ENCODE measurements at regions not wholly inside any gene's neighbourhood (a gene's known extent, or its start where the extent isn't known, plus 50 kb on each side); places are given as distances from the start of the nearest gene placed in this dataset.

DNA sequence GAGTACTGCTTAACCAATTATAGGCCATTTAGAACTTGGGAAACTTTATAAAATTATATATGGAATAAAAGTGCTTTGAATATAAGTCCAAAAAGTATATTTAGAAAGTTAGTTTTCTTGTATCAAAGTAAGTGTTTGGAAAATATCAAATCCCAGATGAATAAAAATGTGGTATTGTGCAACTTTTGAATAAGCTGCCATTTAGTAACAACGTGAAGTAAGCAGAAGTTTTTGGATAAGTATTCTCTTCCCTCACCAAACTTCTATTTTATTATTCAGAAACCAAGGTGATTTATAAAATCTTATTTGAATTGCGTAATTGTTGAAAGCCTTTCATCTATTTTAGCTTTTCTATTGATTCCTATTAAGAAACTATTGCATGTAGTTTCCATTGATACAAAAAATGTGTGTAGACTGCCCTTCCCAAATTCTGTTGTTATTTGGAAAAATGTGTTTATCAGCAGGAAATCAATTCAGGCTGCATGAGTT is 806.2 kb downstream of the NSUN3 start:
- Histone ChIP-seq H3K9me3 (ENCODE audit: insufficient read depth in 2 of 2, low read depth in 1 of 2, low read length in 1 of 2) (peaks cover 6 to 9% of the 10 kb centered on the region in 2 experiments; a peak in 3 of 4 replicates), H2BK20ac (ENCODE audit: low read length) (no peak overlapping the region), H4K20me1 (replicated peaks in 1 of 2; ENCODE audit: control insufficient read depth in 1 of 2, insufficient read depth in 2 of 2, low read length in 2 of 2) (no peaks in the 10 kb centered on the region), H3K27ac (ENCODE audit: low read depth, low read length) (no peak overlapping the region), H3K27me3 (replicated peaks in 1 of 4; ENCODE audit: control insufficient read depth in 3 of 4, extremely low read depth in 1 of 4, insufficient read depth in 3 of 4, low read length in 3 of 4) (peaks cover 0 to 1% (median 0%) of the 10 kb centered on the region in 4 experiments; a peak in 1 of 7 replicates), H3K79me2 (ENCODE audit: control insufficient read depth in 1 of 2, insufficient read depth in 2 of 2, low read length in 2 of 2) (no peaks in the 10 kb centered on the region), H4K8ac (ENCODE audit: extremely low read depth, insufficient read depth, low read length) (no peak overlapping the region), H3K4me3 (ENCODE audit: extremely low read depth in 1 of 4, insufficient read depth in 2 of 4, low read depth in 3 of 4, low read length in 4 of 4) (no peak overlapping the region), H3K23ac (ENCODE audit: insufficient read length) (no peak overlapping the region), H3K14ac (ENCODE audit: insufficient read length) (no peak overlapping the region), H2BK5ac (ENCODE audit: low read depth, low read length) (no peak overlapping the region), H3K23me2 (ENCODE audit: low read depth, low read length) (no peaks in the 10 kb centered on the region), H3K4ac (replicated peaks; ENCODE audit: insufficient read length, low read depth, low read length) (no peak overlapping the region), H2AK5ac (ENCODE audit: low read depth, low read length) (no peak overlapping the region), H3K4me2 (ENCODE audit: insufficient read depth in 1 of 2, low read depth in 2 of 2, low read length in 2 of 2) (no peak overlapping the region), H2BK15ac (ENCODE audit: low read length) (no peak overlapping the region), H2BK120ac (replicated peaks; ENCODE audit: low read depth, low read length) (no peak overlapping the region), H2AFZ (ENCODE audit: low read length) (no peak overlapping the region), H3K9ac (replicated peaks in 1 of 4; ENCODE audit: extremely low read depth in 1 of 4, low read depth in 3 of 4, low read length in 3 of 4) (no peak overlapping the region), H4K91ac (replicated peaks; ENCODE audit: insufficient read length, low read length) (no peak overlapping the region), H2BK12ac (ENCODE audit: low read depth, low read length) (no peak overlapping the region), H3K56ac (replicated peaks; ENCODE audit: insufficient read length, low read depth, low read length) (no peak overlapping the region), H3K36me3 (ENCODE audit: control insufficient read depth in 2 of 4, insufficient read depth in 4 of 4, low read length in 3 of 4) (no peaks in the 10 kb centered on the region), H3K4me1 (replicated peaks in 1 of 4; ENCODE audit: control insufficient read depth in 3 of 4, insufficient read depth in 4 of 4, low read length in 3 of 4) (no peaks in the 10 kb centered on the region), H3K79me1 (ENCODE audit: low read depth, low read length) (no peaks in the 10 kb centered on the region), H4K5ac (ENCODE audit: insufficient read length, low read depth, low read length) (no peak overlapping the region), H3K18ac (ENCODE audit: extremely low read depth, low read length) (no peak overlapping the region)
- WGBS, 2 experiments (ENCODE audit: extremely low coverage in 1 of 2, insufficient coverage in 1 of 2, insufficient read length in 1 of 2, insufficient replicate concordance in 2 of 2, low coverage in 1 of 2, low lambda C conversion rate in 2 of 2, missing lambda C conversion rate in 1 of 2) = 75% methylated on average over 2 of the region's 2 CpGs; no CpG with 5 or more reads in 1 of the 2 experiments
- ChIA-PET POLR2A (ENCODE audit: partially characterized antibody) (no interaction called here), CTCF (ENCODE audit: partially characterized antibody) (no interaction called here)
- TF ChIP-seq RFX5 (IDR thresholded peaks at IDR 0.05; ENCODE audit: borderline replicate concordance, low read depth, low read length) (no peak), CEBPB (IDR thresholded peaks at IDR 0.05; ENCODE audit: low read depth, low read length) (0 out of 2 replicates have a peak, but pooled peaks have one; percentile 4)
- DNase-seq (ENCODE audit: low read depth in 1 of 2, low spot score in 2 of 2) (no peak), FAIRE-seq (no peak)

All from H1 (cell line).